RWPE1 (cell line): ENCODE measurements at regions not wholly inside any gene's neighbourhood (a gene's known extent, or its start where the extent isn't known, plus 50 kb on each side); places are given as distances from the start of the nearest gene placed in this dataset.

Experiments used
- CTCF ChIA-PET: fragments of 350-600 bp; sonication (Branson Sonifier 250); formaldehyde crosslinking; extraction: SDS; loops from one replicate; lab custom pipeline; 2021; lab: Yijun Ruan, JAX
- POLR2A ChIA-PET: fragments of 400-600 bp; formaldehyde crosslinking; extraction: SDS; loops from one replicate; lab custom pipeline; 2020; ENCODE audit warnings: antibody characterized with exemption; ENCODE audit not compliant: low non-redundant PET; lab: Yijun Ruan, JAX
- DNase-seq: peaks from one replicate; pipeline ENCODE4 v3.0.0; 2012; ENCODE audit warnings: low spot score
- H3K27ac ChIP-seq: fragments of 450-650 bp; 2 replicates; pipeline ENCODE4 v1.5.1; 2017
- TF ChIP-seq, protein P1 (sequence below): fragments of 450-650 bp; conservative IDR thresholded peaks from 2 replicates; pipeline ENCODE4 v1.5.1; 2017; ENCODE audit warnings: low read depth, mild to moderate bottlenecking

DNA sequence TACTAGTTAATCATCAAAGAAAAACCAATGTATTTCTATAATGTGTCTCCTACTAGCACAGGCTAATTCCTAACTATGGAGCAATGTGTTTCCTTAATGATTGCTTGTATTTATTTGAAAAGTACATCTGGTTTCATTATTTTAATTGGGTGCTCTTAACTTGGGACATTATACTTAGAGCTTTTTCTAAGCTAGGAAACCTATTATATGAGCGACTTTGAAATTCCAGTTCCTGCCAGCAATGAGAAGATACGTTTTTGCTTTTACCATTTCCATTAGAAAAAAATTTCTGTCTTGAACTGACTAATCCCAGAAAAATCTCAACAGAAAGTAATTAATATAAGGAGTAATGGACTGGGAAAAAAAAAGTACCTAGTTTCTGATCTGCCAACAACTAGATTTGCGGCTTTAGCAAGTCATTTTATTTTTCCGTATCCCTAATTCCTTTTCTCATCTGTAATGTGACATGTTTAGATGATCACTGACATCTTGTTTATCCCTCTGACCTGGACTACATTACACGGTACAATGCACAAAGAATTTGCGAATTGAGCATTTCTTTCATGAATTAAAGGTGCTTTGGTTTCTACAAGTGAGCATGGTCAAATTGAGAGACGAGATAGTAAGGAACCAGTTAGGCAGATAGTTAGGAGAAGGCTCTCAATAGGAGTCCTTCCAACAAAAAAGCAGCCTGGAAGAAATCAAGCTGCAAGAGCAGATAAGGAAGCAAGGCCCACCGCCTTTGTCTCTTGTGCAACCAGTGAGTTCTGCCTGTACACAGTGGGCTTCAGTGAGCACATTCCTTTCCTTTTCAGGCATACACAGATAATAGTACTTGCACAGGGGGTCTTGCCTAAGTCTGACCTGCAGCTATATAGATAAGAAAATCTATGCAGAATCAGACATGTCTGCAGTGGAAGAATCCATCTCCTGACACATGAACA lies 1765.0 kb upstream of the FLRT2 start:
- ChIA-PET POLR2A (no interaction called here), CTCF (no interaction called here)
- H3K27ac ChIP-seq = no peak overlapping the region
- DNase-seq = no peak
- TF ChIP-seq, protein P1, sequence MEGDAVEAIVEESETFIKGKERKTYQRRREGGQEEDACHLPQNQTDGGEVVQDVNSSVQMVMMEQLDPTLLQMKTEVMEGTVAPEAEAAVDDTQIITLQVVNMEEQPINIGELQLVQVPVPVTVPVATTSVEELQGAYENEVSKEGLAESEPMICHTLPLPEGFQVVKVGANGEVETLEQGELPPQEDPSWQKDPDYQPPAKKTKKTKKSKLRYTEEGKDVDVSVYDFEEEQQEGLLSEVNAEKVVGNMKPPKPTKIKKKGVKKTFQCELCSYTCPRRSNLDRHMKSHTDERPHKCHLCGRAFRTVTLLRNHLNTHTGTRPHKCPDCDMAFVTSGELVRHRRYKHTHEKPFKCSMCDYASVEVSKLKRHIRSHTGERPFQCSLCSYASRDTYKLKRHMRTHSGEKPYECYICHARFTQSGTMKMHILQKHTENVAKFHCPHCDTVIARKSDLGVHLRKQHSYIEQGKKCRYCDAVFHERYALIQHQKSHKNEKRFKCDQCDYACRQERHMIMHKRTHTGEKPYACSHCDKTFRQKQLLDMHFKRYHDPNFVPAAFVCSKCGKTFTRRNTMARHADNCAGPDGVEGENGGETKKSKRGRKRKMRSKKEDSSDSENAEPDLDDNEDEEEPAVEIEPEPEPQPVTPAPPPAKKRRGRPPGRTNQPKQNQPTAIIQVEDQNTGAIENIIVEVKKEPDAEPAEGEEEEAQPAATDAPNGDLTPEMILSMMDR = no peak

DNA sequence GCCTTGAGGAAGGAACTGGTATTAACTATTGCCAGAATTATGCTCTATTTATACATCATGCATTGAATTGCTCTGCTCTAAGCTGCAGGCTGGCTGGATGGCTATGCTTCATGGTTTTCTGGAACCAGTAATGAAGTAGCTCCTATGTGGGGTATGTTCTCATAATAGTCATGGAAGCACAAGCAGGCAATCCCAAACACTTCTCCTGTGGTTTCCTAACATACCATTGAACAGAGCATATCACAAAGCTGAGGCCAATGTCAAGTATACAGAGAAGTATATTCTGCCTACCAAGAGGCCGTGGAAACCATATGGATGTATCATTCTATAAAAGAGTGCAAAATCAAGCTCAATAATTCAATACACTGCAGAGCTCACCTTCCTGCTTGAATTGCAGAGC lies 1752.4 kb upstream of the FLRT2 start:
- CTCF ChIA-PET = interaction anchor here (0.6 kb wide), 1 partner anchor 525 kb away, joined by 3 read pairs; no protein-coding TSS in a partner anchor
- POLR2A ChIA-PET = no interaction called here
- TF ChIP-seq, protein P1 = no peak
- no peak for DNase-seq
- H3K27ac ChIP-seq = no peak overlapping the region

DNA sequence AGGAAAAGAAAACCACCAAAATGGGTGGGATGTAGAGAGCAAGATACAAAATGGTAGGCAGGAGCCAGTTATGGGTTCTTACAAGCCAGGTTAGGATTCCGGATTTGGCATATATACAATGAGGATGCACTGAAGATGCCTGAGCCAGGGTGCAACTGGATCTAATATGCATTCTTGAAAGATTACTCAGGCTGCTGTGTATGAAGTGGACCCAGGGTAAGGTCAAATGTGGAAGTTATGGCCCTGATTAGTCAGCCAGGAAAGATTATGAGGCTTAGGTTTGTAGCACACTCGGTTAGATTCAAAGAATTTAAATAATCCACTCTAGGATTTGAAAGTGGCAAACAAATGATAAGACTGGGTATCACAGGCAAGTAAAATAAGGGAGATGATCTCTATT lies 1750.7 kb upstream of the FLRT2 start:
- H3K27ac ChIP-seq = no peak overlapping the region
- POLR2A ChIA-PET = no interaction called here
- TF ChIP-seq, protein P1 = no peak
- DNase-seq = peak; percentile 7
- CTCF ChIA-PET = no interaction called here

DNA sequence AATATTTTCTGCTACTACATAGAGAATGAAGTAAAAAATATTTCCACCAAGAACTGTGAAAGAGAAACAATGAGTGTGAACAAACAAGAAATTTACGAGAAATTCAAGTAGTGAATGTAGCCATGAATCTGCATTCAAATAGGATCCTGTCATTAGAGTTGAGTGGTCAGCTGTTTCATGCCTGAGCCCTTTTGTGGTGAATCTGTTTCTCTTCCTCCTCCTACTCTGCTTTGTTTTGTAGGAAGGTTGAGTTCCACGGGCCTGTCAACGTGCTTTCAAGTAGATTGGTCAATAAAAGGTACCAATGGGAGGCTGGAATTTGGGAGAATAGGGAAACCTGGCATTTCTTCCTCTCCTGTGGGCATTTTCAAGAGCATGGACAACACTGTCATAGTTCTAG lies 1749.6 kb upstream of the FLRT2 start:
- H3K27ac ChIP-seq = no peak overlapping the region
- POLR2A ChIA-PET = no interaction called here
- CTCF ChIA-PET = no interaction called here
- TF ChIP-seq, protein P1 = no peak
- no peak for DNase-seq

DNA sequence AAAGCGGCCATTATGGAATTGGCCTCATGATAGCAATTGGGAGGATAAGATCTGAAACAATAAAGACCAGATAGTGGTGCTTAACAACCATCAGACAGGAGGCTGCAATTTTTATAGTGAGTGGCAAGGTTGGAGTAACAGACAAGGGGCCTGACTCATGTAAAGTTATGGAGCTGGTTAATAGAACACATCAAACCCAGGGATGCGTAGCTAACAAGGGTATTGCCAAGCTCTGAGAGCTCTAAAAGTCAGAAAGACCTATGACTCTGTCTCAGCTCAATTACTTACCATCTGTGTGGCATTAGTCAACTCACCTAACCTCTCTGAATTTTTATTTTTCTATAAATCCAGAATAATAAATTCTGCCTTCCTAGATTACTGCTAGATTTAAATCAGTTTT lies 1731.5 kb upstream of the FLRT2 start:
- TF ChIP-seq, protein P1 = no peak
- CTCF ChIA-PET = no interaction called here
- no peak for DNase-seq
- POLR2A ChIA-PET = no interaction called here
- no peak overlapping the region for H3K27ac ChIP-seq

DNA sequence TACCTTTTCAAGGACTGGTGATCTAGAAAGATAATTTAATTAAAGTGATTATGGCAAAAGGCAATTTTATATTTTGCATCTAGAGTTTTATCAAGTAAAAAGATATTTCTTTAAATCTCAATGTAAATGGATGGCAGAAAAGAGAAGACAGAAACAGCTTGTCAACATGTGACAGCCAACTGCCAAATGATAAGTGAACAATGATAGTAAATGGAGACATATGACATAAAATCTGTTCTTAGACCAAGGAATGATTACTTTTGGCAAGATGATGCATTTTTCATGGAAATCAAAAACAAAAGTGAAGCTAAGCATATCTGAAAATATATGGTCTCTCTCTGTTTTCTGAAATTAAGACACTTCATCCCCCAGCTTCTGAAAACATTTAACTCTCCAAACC lies 1730.7 kb upstream of the FLRT2 start:
- POLR2A ChIA-PET = no interaction called here
- H3K27ac ChIP-seq = no peak overlapping the region
- TF ChIP-seq, protein P1 = no peak
- CTCF ChIA-PET = no interaction called here
- no peak for DNase-seq
